Trophoblast cell (in vitro differentiated cells and primary cell): ENCODE measurements at regions not wholly inside any gene's neighbourhood (a gene's known extent, or its start where the extent isn't known, plus 50 kb on each side); places are given as distances from the start of the nearest gene placed in this dataset.
A peak's percentile ranks its signal among the peaks of the same experiment; 100 is the strongest.

Source experiments
- DNase-seq, 2 donors: peaks; one replicate each; pipeline ENCODE4 v3.0.0-alpha.2; 2016
- H2AFZ ChIP-seq: 2 replicates; pipeline ENCODE4 v1.6.1; 2013; ENCODE audit warnings: low read length, moderate library complexity, mild to moderate bottlenecking; ENCODE audit not compliant: insufficient read depth, poor library complexity
- H2AK5ac ChIP-seq: 2 replicates; pipeline ENCODE4 v1.6.1; 2013; ENCODE audit warnings: mild to moderate bottlenecking, low read length
- H2BK120ac ChIP-seq: 2 replicates; pipeline ENCODE4 v1.6.1; 2013; ENCODE audit warnings: low read length, mild to moderate bottlenecking, moderate library complexity; ENCODE audit not compliant: insufficient read depth, poor library complexity
- H2BK12ac ChIP-seq: 2 replicates; pipeline ENCODE4 v1.6.1; 2013; ENCODE audit warnings: mild to moderate bottlenecking, low read length, moderate library complexity
- H2BK5ac ChIP-seq: 2 replicates; pipeline ENCODE4 v1.6.1; 2013; ENCODE audit warnings: low read length, low read depth, moderate library complexity, mild to moderate bottlenecking; ENCODE audit not compliant: poor library complexity
- H3K14ac ChIP-seq: 2 replicates; pipeline ENCODE4 v1.6.1; 2013; ENCODE audit warnings: mild to moderate bottlenecking, low read length
- H3K18ac ChIP-seq: 2 replicates; pipeline ENCODE4 v1.6.1; 2013; ENCODE audit warnings: mild to moderate bottlenecking, low read length
- H3K23ac ChIP-seq: 2 replicates; pipeline ENCODE4 v1.6.1; 2013; ENCODE audit warnings: low read length
- H3K27ac ChIP-seq: 2 replicates; pipeline ENCODE4 v1.5.1; 2013; ENCODE audit warnings: low read depth, mild to moderate bottlenecking, inconsistent platforms, low read length, moderate library complexity
- H3K27me3 ChIP-seq: 2 replicates; pipeline ENCODE4 v1.6.1; 2013; ENCODE audit warnings: inconsistent platforms, mild to moderate bottlenecking, low read length, moderate library complexity; ENCODE audit not compliant: insufficient read depth
- H3K36me3 ChIP-seq, 2 experiments: 1 replicate in 1 of 2; 2 replicates in 1 of 2; pipeline ENCODE4 v1.6.1; 2013; ENCODE audit warnings: low read length in 2 of 2, mild to moderate bottlenecking in 2 of 2, moderate library complexity in 1 of 2; ENCODE audit not compliant: insufficient read depth in 2 of 2, control insufficient read depth in 1 of 2
- H3K4ac ChIP-seq: 2 replicates; pipeline ENCODE4 v1.6.1; 2013; ENCODE audit warnings: low read depth, mild to moderate bottlenecking, low read length, moderate library complexity
- H3K4me1 ChIP-seq, 2 experiments: 1 replicate in 1 of 2; 2 replicates in 1 of 2; pipeline ENCODE4 v1.6.1; 2013; ENCODE audit warnings: low read length in 2 of 2, mild to moderate bottlenecking in 2 of 2, moderate library complexity in 1 of 2; ENCODE audit not compliant: insufficient read depth in 2 of 2, control insufficient read depth in 1 of 2
- H3K4me2 ChIP-seq: 2 replicates; pipeline ENCODE4 v1.6.1; 2013; ENCODE audit warnings: inconsistent platforms, mild to moderate bottlenecking, low read length, moderate library complexity
- H3K4me3 ChIP-seq: 2 replicates; pipeline ENCODE4 v1.5.1; 2013; ENCODE audit warnings: mild to moderate bottlenecking, low read depth, low read length, inconsistent platforms
- H3K79me1 ChIP-seq: one replicate; pipeline ENCODE4 v1.6.1; 2013; ENCODE audit warnings: low read length
- H3K79me2 ChIP-seq: 2 replicates; pipeline ENCODE4 v1.6.1; 2013; ENCODE audit warnings: low read length, mild to moderate bottlenecking; ENCODE audit not compliant: control insufficient read depth, insufficient read depth, poor library complexity
- H3K9ac ChIP-seq: 2 replicates; pipeline ENCODE4 v1.6.1; 2013; ENCODE audit warnings: mild to moderate bottlenecking, low read length
- H3K9me3 ChIP-seq: 2 replicates; pipeline ENCODE4 v1.6.1; 2013; ENCODE audit warnings: low read depth, mild to moderate bottlenecking, control low read depth, inconsistent platforms, low read length; ENCODE audit not compliant: insufficient read depth
- H4K12ac ChIP-seq: 2 replicates; pipeline ENCODE4 v1.6.1; 2013; ENCODE audit warnings: low read depth, mild to moderate bottlenecking, low read length, moderate library complexity
- H4K8ac ChIP-seq: 2 replicates; pipeline ENCODE4 v1.6.1; 2013; ENCODE audit warnings: low read depth, mild to moderate bottlenecking, low read length, moderate library complexity
- H4K91ac ChIP-seq: one replicate; pipeline ENCODE4 v1.6.1; 2013; ENCODE audit warnings: low read depth, mild to moderate bottlenecking, low read length, moderate library complexity
- WGBS: extraction: QIAGEN DNeasy Blood & Tissue Kit; methylation state at CpG from one replicate; pipeline ENCODE4 v1.1.7; 2013; ENCODE audit warnings: missing lambda C conversion rate; ENCODE audit not compliant: insufficient read length, insufficient coverage; ENCODE audit errors: extremely low coverage; 5-methylcytosine and 5-hydroxymethylcytosine counted together

- H2BK5ac ChIP-seq: no peak overlapping the region
- H3K4me2 ChIP-seq: no peak overlapping the region
- H3K27me3 ChIP-seq: no peaks in the 10 kb centered on the region
- H3K79me1 ChIP-seq: no peaks in the 10 kb centered on the region
- DNase-seq: peak in 1 of 2 donors; percentile 43
- H2AFZ ChIP-seq: no peak overlapping the region
- no peak overlapping the region for H2BK120ac ChIP-seq
- H3K79me2 ChIP-seq: no peaks in the 10 kb centered on the region
- H4K91ac ChIP-seq: no peak overlapping the region
- H2BK12ac ChIP-seq: no peak overlapping the region
- H3K18ac ChIP-seq: no peak overlapping the region
- H3K36me3 ChIP-seq: no peaks in the 10 kb centered on the region
- H4K12ac ChIP-seq: no peak overlapping the region
- WGBS: no CpG with 5 or more reads among the region's 1 CpG
- no peak overlapping the region for H4K8ac ChIP-seq
- no peak overlapping the region for H3K23ac ChIP-seq
- H3K4ac ChIP-seq: no peak overlapping the region
- H3K4me1 ChIP-seq: no peaks in the 10 kb centered on the region
- no peak overlapping the region for H3K9ac ChIP-seq
- peaks cover 5% of the 10 kb centered on the region for H3K9me3 ChIP-seq
- H3K14ac ChIP-seq: no peak overlapping the region
- H3K27ac ChIP-seq: no peak overlapping the region
- H2AK5ac ChIP-seq: no peak overlapping the region
- no peak overlapping the region for H3K4me3 ChIP-seq
Measured at GRCh38 chrX:155766321-155766720, 114.8 kb upstream of the VAMP7 start.

DNA sequence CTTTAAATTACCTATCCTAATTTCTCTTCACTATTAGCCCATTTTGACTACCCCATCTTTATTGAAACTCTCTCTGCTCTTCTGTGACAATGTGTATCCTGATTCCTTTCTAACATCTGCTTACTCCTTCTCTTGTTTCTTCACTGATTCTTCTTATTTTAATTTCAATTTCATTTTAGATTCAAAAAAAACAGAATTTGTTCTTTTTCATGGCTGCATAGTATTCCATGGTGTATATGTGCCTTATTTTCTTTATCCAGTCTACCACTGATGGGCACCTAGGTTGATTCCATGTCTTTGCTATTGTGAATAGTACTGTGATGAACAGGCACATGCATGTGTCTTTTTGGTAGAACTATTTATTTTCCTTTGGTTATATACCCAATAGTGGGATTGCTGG is 120.0 kb upstream of the VAMP7 start:
- no peaks in the 10 kb centered on the region for H3K9me3 ChIP-seq
- no peak overlapping the region for H2BK5ac ChIP-seq
- no peak overlapping the region for H3K23ac ChIP-seq
- no peak overlapping the region for H3K4me3 ChIP-seq
- no peaks in the 10 kb centered on the region for H3K27me3 ChIP-seq
- no peak overlapping the region for H3K4ac ChIP-seq
- H3K27ac ChIP-seq: no peak overlapping the region
- no peak overlapping the region for H4K12ac ChIP-seq
- no peaks in the 10 kb centered on the region for H3K36me3 ChIP-seq
- no peaks in the 10 kb centered on the region for H3K4me1 ChIP-seq
- no peak overlapping the region for H2AFZ ChIP-seq
- H3K18ac ChIP-seq: no peak overlapping the region
- H3K79me2 ChIP-seq: no peaks in the 10 kb centered on the region
- H3K79me1 ChIP-seq: no peaks in the 10 kb centered on the region
- H4K91ac ChIP-seq: no peak overlapping the region
- H4K8ac ChIP-seq: no peak overlapping the region
- no peak overlapping the region for H3K14ac ChIP-seq
- H2BK12ac ChIP-seq: no peak overlapping the region
- no peak overlapping the region for H3K9ac ChIP-seq
- H2AK5ac ChIP-seq: no peak overlapping the region
- H2BK120ac ChIP-seq: no peak overlapping the region
- DNase-seq: no peak
- H3K4me2 ChIP-seq: no peak overlapping the region

DNA sequence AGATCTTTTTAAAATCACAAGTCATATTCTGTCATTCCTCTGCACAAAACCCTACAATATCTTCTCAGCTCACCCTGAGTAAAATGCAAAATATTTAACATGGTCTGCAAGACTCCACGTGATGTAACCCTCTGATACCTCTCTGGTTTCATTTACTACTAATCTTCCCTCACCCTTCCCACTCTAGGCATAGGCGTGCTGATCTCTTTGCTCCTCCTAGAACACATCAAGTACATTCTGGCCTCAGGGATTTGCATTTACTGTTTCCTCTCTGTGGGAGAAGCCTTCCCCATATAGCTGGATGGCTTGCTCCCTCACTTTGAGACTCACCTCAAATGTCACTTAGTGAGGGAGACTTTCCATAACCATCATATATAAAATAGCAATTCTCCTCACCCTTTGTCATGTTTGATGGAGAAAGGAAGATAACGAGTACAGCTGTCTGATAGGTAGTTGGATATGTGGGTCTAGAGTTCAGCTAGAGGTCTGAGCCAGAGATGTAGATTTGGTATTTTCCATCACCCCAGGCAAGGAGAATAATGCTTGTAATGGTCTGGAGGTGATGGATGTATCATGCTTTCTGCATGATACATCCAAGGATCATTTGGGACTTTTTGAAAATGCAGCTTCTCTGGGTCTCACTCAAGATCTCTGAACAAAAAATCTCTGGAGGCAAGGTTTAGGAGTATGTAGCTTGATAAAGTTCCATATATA is 123.9 kb upstream of the VAMP7 start:
- H3K4me1 ChIP-seq: no peaks in the 10 kb centered on the region
- DNase-seq: peak; percentile 45 to 87
- H3K4me2 ChIP-seq: no peak overlapping the region
- H3K79me2 ChIP-seq: no peaks in the 10 kb centered on the region
- WGBS: no CpG with 5 or more reads among the region's 3 CpGs
- no peak overlapping the region for H3K4me3 ChIP-seq
- H2AFZ ChIP-seq: no peak overlapping the region
- H2BK120ac ChIP-seq: no peak overlapping the region
- no peak overlapping the region for H2BK12ac ChIP-seq
- no peaks in the 10 kb centered on the region for H3K36me3 ChIP-seq
- H4K12ac ChIP-seq: no peak overlapping the region
- H3K27ac ChIP-seq: no peak overlapping the region
- H3K9me3 ChIP-seq: no peaks in the 10 kb centered on the region
- no peak overlapping the region for H2BK5ac ChIP-seq
- H4K91ac ChIP-seq: no peak overlapping the region
- no peaks in the 10 kb centered on the region for H3K27me3 ChIP-seq
- H4K8ac ChIP-seq: no peak overlapping the region
- no peak overlapping the region for H3K4ac ChIP-seq
- H3K14ac ChIP-seq: no peak overlapping the region
- H3K18ac ChIP-seq: no peak overlapping the region
- H3K9ac ChIP-seq: no peak overlapping the region
- no peak overlapping the region for H2AK5ac ChIP-seq
- no peak overlapping the region for H3K23ac ChIP-seq
- no peaks in the 10 kb centered on the region for H3K79me1 ChIP-seq

DNA sequence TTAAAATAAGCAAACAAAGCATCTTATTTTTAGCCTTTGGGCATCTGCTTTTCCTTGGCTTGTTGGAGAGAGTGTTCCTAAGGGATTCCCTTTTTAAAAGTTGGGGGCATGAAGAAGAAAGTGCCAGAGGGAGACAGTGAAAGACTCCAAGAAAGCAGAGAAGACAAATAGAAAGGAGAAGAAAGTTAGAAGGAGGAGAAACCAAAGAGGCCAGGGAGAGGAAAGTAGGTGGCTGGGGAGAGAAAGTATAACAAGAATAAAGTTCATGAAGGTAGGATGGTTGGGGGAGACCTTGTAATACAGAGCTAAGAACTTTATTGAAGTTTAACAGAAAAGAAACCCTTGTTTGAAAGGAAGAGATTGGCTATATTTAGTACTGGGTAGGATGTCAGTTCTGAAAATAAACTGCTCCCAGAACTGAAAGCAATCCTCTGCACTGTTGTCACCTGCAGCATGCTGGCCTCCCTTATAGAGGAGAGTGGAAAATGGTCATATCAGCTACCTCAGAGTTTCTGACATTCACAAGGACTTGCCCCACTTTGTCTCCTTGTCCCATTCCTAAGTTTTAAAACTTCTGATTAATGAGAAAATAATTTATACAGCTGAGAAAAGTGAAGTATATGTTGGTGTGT is 125.3 kb upstream of the VAMP7 start:
- H3K14ac ChIP-seq: no peak overlapping the region
- H3K79me2 ChIP-seq: no peaks in the 10 kb centered on the region
- no peak overlapping the region for H3K4ac ChIP-seq
- no peaks in the 10 kb centered on the region for H3K4me1 ChIP-seq
- no peaks in the 10 kb centered on the region for H3K36me3 ChIP-seq
- H3K23ac ChIP-seq: no peak overlapping the region
- no peaks in the 10 kb centered on the region for H3K79me1 ChIP-seq
- no peak overlapping the region for H4K8ac ChIP-seq
- H3K4me2 ChIP-seq: no peak overlapping the region
- no peak overlapping the region for H3K18ac ChIP-seq
- H2BK5ac ChIP-seq: no peak overlapping the region
- H2BK120ac ChIP-seq: no peak overlapping the region
- no peak overlapping the region for H2BK12ac ChIP-seq
- no peaks in the 10 kb centered on the region for H3K27me3 ChIP-seq
- no peak overlapping the region for H3K27ac ChIP-seq
- no peaks in the 10 kb centered on the region for H3K9me3 ChIP-seq
- no peak overlapping the region for H2AFZ ChIP-seq
- no peak overlapping the region for H4K12ac ChIP-seq
- H3K4me3 ChIP-seq: no peak overlapping the region
- no peak for DNase-seq
- no peak overlapping the region for H2AK5ac ChIP-seq
- H3K9ac ChIP-seq: no peak overlapping the region
- H4K91ac ChIP-seq: no peak overlapping the region
